Heart right ventricle (tissue), 16 donors: ENCODE measurements at regions not wholly inside any gene's neighbourhood (a gene's known extent, or its start where the extent isn't known, plus 50 kb on each side); places are given as distances from the start of the nearest gene placed in this dataset.
A peak's percentile ranks its signal among the peaks of the same experiment; 100 is the strongest.

Experiments used
- ATAC-seq, 8 donors: fragments of 200-7000 bp; cut with Tn5 transposase; one replicate each; pipeline ENCODE4 v1.9.1; 2020; ENCODE audit warnings: mild to moderate bottlenecking in 8 of 8, moderate library complexity in 8 of 8, moderate number of reproducible peaks in 1 of 8
- DNase-seq, 2 donors: peaks; one replicate each; pipeline ENCODE4 v3.0.0-alpha.2; 2020
- H3K27ac ChIP-seq, 10 donors: fragments of 200-600 bp; sonication (generic) in 2 of 10; one replicate each; pipeline versions ENCODE4 v1.5.0 to v1.8.0; 2020 to 2022; ENCODE audit warnings: mild to moderate bottlenecking in 3 of 10
- H3K27me3 ChIP-seq, 7 donors: fragments of 200-600 bp; one replicate each; pipeline ENCODE4 v1.8.0; 2021 to 2022; ENCODE audit warnings: mild to moderate bottlenecking in 2 of 7
- H3K36me3 ChIP-seq, 9 donors: fragments of 200-600 bp; sonication (generic) in 1 of 9; one replicate each; pipeline versions ENCODE4 v1.5.0 to v1.8.0; 2020 to 2022; ENCODE audit warnings: mild to moderate bottlenecking in 2 of 9
- H3K4me1 ChIP-seq, 9 donors: fragments of 200-600 bp; sonication (generic) in 1 of 9; one replicate each; pipeline versions ENCODE4 v1.5.0 to v1.8.0; 2020 to 2022; ENCODE audit warnings: mild to moderate bottlenecking in 4 of 9
- H3K4me3 ChIP-seq, 10 donors: fragments of 200-600 bp; sonication (generic) in 2 of 10; one replicate each; pipeline versions ENCODE4 v1.5.0 to v1.8.0; 2020 to 2022; ENCODE audit warnings: mild to moderate bottlenecking in 7 of 10, moderate library complexity in 2 of 10
- H3K9me3 ChIP-seq, 11 donors: fragments of 200-600 bp in 10 of 11; sonication (generic) in 2 of 11; one replicate each; pipeline versions ENCODE4 v1.5.0 to v1.8.0; 2013 to 2022; ENCODE audit warnings: mild to moderate bottlenecking in 2 of 11, control low read depth in 1 of 11, moderate library complexity in 1 of 11
- CTCF ChIP-seq, 9 donors: fragments of 200-600 bp; sonication (generic) in 2 of 9; IDR thresholded peaks; one replicate each; pipeline versions ENCODE4 v1.5.0 to v1.8.0; 2021 to 2022; ENCODE audit warnings: antibody characterized with exemption in 9 of 9, mild to moderate bottlenecking in 5 of 9, moderate library complexity in 1 of 9
- WGBS, 2 donors: extraction: QIAGEN DNeasy Blood & Tissue Kit; methylation state at CpG; one replicate each; pipeline ENCODE4 v1.1.7; 2013; ENCODE audit warnings: inconsistent platforms in 1 of 2; 5-methylcytosine and 5-hydroxymethylcytosine counted together
- intact Hi-C, 10 donors: fragments of 100-400 bp; cut with DNase I; formaldehyde crosslinking; loops; one replicate each; pipeline versions ENCODE4 v1.11.1 to v1.14.2; 2022
- donor health status: Arrhythmogenic right ventricular cardiomyopathy.
- donor health status: ischemic (EF 13 %, LVEDD 7.1; RV severe dilation, severe dysfunction).
- donor health status: healthy with polysubstance abuse.
- donor health status: DM: no; HTN: yes; CAD: no.
- donor health status: DM: no; HTN: no; CAD: no.
- donor health status: ischemic (EF 25% LVEDD 6.9; RV normal size, moderate dysfunction).
- donor health status: ischemic (EF 25% LVEDD 5.7; RV mildly dilated, moderate dysfunction).
- donor health status: healthy.
- donor health status: DM: yes; HTN: yes; CAD: no.
- donor health status: Ischemic cardiomyopathy.
- donor health status: ischemic (EF 35%, LVEDD 5.7; RV mildly dilated, moderate dysfunction).
- donor health status: nonischemic (EF 11% LVEDD 7.7; RV severe dilation, severe dysfunction).
- donor health status: DM: yes; HTN: yes; CAD: no.
- donor health status: PGD.
- donor health status: ischemic (EF 29% LVEDD 5.4; RV normal size, mild dysfunction).
- donor health status: nonischemic (EF 23%, LVEDD 6.1; RV moderate dilation, normal function).

- Histone ChIP-seq H3K27me3 (no peaks in the 10 kb centered on the region), H3K9me3 (peaks cover 0 to 18% (median 0%) of the 10 kb centered on the region in 11 donors), H3K36me3 (no peaks in the 10 kb centered on the region), H3K27ac (no peak overlapping the region), H3K4me3 (no peak overlapping the region), H3K4me1 (no peaks in the 10 kb centered on the region)
- WGBS, 2 donors, result 51 to 60% methylated on average over 2 of the region's 2 CpGs
- TF ChIP-seq CTCF (IDR thresholded peaks at IDR 0.05), result no peak
- ATAC-seq (no peak), DNase-seq (no peak)
- intact Hi-C loops, result loop anchor here in 3 of 10 donors (5.0 to 10.0 kb wide), 3 partner anchors 614 to 619 kb away; no protein-coding TSS in a partner anchor
These were observed 135.7 kb upstream of the TMEM229A start for GRCh38 chr7:124168616-124169015.

- Histone ChIP-seq H3K27ac (no peak overlapping the region), H3K36me3 (no peaks in the 10 kb centered on the region), H3K4me3 (no peak overlapping the region), H3K27me3 (no peaks in the 10 kb centered on the region), H3K9me3 (peaks cover 0 to 14% (median 0%) of the 10 kb centered on the region in 11 donors), H3K4me1 (no peaks in the 10 kb centered on the region)
- no peak for TF ChIP-seq CTCF (IDR thresholded peaks at IDR 0.05)
- DNase-seq (no peak), ATAC-seq (no peak)
- intact Hi-C loops, result loop anchor here in 2 of 10 donors (1.0 to 10.0 kb wide), 2 partner anchors 47 to 622 kb away; no protein-coding TSS in a partner anchor
These were observed 129.8 kb upstream of the TMEM229A start for GRCh38 chr7:124162667-124163066.

- no peaks in the 10 kb centered on the region for H3K27me3 ChIP-seq
- no peaks in the 10 kb centered on the region for H3K4me1 ChIP-seq
- intact Hi-C loops, result loop anchor here in 3 of 10 donors (5.0 to 10.0 kb wide), 3 partner anchors 627 to 632 kb away; no protein-coding TSS in a partner anchor
- DNase-seq (no peak), ATAC-seq (no peak)
- no peak overlapping the region for H3K27ac ChIP-seq
- WGBS, 2 donors, result 39 to 41% methylated on average over 3 of the region's 3 CpGs
- no peaks in the 10 kb centered on the region for H3K36me3 ChIP-seq
- peak in 8 of 9 donors; percentile 12 to 65 (median 46) for TF ChIP-seq CTCF (IDR thresholded peaks at IDR 0.05)
- H3K4me3 ChIP-seq, result no peak overlapping the region
- H3K9me3 ChIP-seq, result no peaks in the 10 kb centered on the region
These were observed 122.7 kb upstream of the TMEM229A start for GRCh38 chr7:124155432-124156022.

GRCh38 chr7:124152859-124153692 lies 120.2 kb upstream of the TMEM229A start:
- ATAC-seq, result peak in 1 of 8 donors; percentile 50
- Histone ChIP-seq H3K9me3 (no peaks in the 10 kb centered on the region), H3K36me3 (no peaks in the 10 kb centered on the region), H3K4me1 (no peaks in the 10 kb centered on the region), H3K27ac (no peak overlapping the region), H3K4me3 (no peak overlapping the region), H3K27me3 (peaks cover 0 to 4% (median 0%) of the 10 kb centered on the region in 7 donors)
- intact Hi-C loops, result loop anchor here in 3 of 10 donors (5.0 to 10.0 kb wide), 2 partner anchors 632 to 634 kb away; no protein-coding TSS in a partner anchor
- 80 to 88% methylated on average over 1 of the region's 1 CpG for WGBS, 2 donors
- TF ChIP-seq CTCF (IDR thresholded peaks at IDR 0.05), result peak in 4 of 9 donors; percentile 22 to 35 (median 25)
- no peak for DNase-seq
